HCT116 (cell line): ENCODE measurements at regions not wholly inside any gene's neighbourhood (a gene's known extent, or its start where the extent isn't known, plus 50 kb on each side); places are given as distances from the start of the nearest gene placed in this dataset.

Source experiments
- ATAC-seq: fragments of 200-7000 bp; cut with Tn5 transposase; 2 replicates; pipeline ENCODE4 v1.9.1; 2020; ENCODE audit warnings: mild to moderate bottlenecking, moderate library complexity
- BruUV-seq: library from RNA; stranded (reverse); fragments of 400-500 nt; replicated peaks from 2 replicates; lab custom pipeline; 2021; lab: Mats Ljungman, UMichigan
- CTCF ChIA-PET: fragments of 300-600 bp; sonication (Branson Sonifier 250); formaldehyde crosslinking; loops from one replicate; lab custom pipeline; 2021; ENCODE audit warnings: antibody characterized with exemption; lab: Charles Lee
- POLR2A ChIA-PET: fragments of 300-600, 350-600 bp; sonication (Branson Sonifier 250); formaldehyde crosslinking; loops from one replicate; lab custom pipeline; 2021; ENCODE audit warnings: antibody characterized with exemption; lab: Charles Lee
- RAD21 ChIA-PET, 2 experiments: fragments of 300-600 bp; sonication (Branson Sonifier 250); formaldehyde crosslinking; loops; one replicate each; lab custom pipeline; 2023; ENCODE audit warnings: low total read pairs in 2 of 2; ENCODE audit not compliant: uncharacterized antibody in 2 of 2, unreplicated experiment in 2 of 2, low non-redundant PET in 1 of 2; lab: Charles Lee
- DNase-seq: peaks from one replicate; pipeline ENCODE4 v3.0.0-alpha.2; 2010; ENCODE audit warnings: low read depth, low spot score
- H2AFZ ChIP-seq: fragments of 200-600 bp; shearing (Covaris generic), sonication (generic); 2 replicates; pipeline ENCODE4 v1.6.1; 2017; ENCODE audit warnings: low read depth, mixed run types, mixed read lengths, antibody characterized with exemption, low read length; ENCODE audit not compliant: poor library complexity, severe bottlenecking
- H3K27ac ChIP-seq: 2 replicates; pipeline ENCODE4 v1.5.1; 2012; ENCODE audit warnings: low read depth, low read length
- H3K27me3 ChIP-seq: fragments of 200-600 bp; sonication (generic); 2 replicates; pipeline ENCODE4 v1.6.1; 2016; ENCODE audit warnings: mixed run types, low read length, mixed read lengths; ENCODE audit not compliant: insufficient read depth
- H3K36me3 ChIP-seq, 2 experiments: fragments of 200-500 bp in 1 of 2; fragments of 200-600 bp in 1 of 2; sonication (Bioruptor generic) in 1 of 2; sonication (generic) in 1 of 2; 2 replicates each; pipeline versions ENCODE4 v1.5.1 to v1.6.1; 2014 to 2016; ENCODE audit warnings: low read length in 2 of 2, inconsistent platforms in 1 of 2, mixed read lengths in 1 of 2, mixed run types in 1 of 2; ENCODE audit not compliant: insufficient read depth in 2 of 2, control insufficient read depth in 1 of 2
- H3K4me1 ChIP-seq, 2 experiments: fragments of 200-600 bp in 1 of 2; sonication (generic) in 1 of 2; 2 replicates each; pipeline versions ENCODE4 v1.5.1 to v1.6.1; 2012 to 2017; ENCODE audit warnings: low read length in 2 of 2, inconsistent platforms in 1 of 2, mild to moderate bottlenecking in 1 of 2, mixed read lengths in 1 of 2, mixed run types in 1 of 2, moderate library complexity in 1 of 2; ENCODE audit not compliant: insufficient read depth in 2 of 2, control insufficient read depth in 1 of 2
- H3K4me2 ChIP-seq: fragments of 200-600 bp; sonication (generic); 2 replicates; pipeline ENCODE4 v1.6.1; 2017; ENCODE audit warnings: mixed run types, low read length, mixed read lengths
- H3K4me3 ChIP-seq, 2 experiments: fragments of 200-600 bp in 1 of 2; sonication (generic) in 1 of 2; replicated peaks in 1 of 2; 2 replicates each; pipeline ENCODE4 v1.5.1; 2011 to 2016; ENCODE audit warnings: low read length in 2 of 2, control low read depth in 1 of 2, low read depth in 1 of 2, mild to moderate bottlenecking in 1 of 2, mixed read lengths in 1 of 2, mixed run types in 1 of 2
- H3K79me2 ChIP-seq: fragments of 200-600 bp; sonication (generic); 2 replicates; pipeline ENCODE4 v1.6.1; 2017; ENCODE audit warnings: mild to moderate bottlenecking, mixed run types, low read length, moderate library complexity, mixed read lengths; ENCODE audit not compliant: insufficient read depth
- H3K9ac ChIP-seq: fragments of 200-600 bp; sonication (generic); 2 replicates; pipeline ENCODE4 v1.6.1; 2016; ENCODE audit warnings: low read length, mixed read lengths
- H3K9me2 ChIP-seq: fragments of 200-600 bp; sonication (generic), shearing (Covaris generic); 2 replicates; pipeline ENCODE4 v1.6.1; 2017; ENCODE audit warnings: mixed run types, mild to moderate bottlenecking, moderate library complexity; ENCODE audit not compliant: insufficient read depth
- H3K9me3 ChIP-seq, 2 experiments: fragments of 200-500 bp in 1 of 2; fragments of 200-600 bp in 1 of 2; sonication (Bioruptor generic) in 1 of 2; sonication (generic) in 1 of 2; 2 replicates each; pipeline ENCODE4 v1.6.1; 2014 to 2017; ENCODE audit warnings: low read length in 2 of 2, mixed read lengths in 2 of 2, inconsistent platforms in 1 of 2, low read depth in 1 of 2, mild to moderate bottlenecking in 1 of 2, mixed run types in 1 of 2, moderate library complexity in 1 of 2; ENCODE audit not compliant: control insufficient read depth in 1 of 2, insufficient read depth in 1 of 2
- H4K20me1 ChIP-seq: fragments of 200-600 bp; sonication (generic), shearing (Covaris generic); 2 replicates; pipeline ENCODE4 v1.6.1; 2017; ENCODE audit warnings: mixed run types, mild to moderate bottlenecking, moderate library complexity; ENCODE audit not compliant: insufficient read depth
- CBX3 ChIP-seq: IDR thresholded peaks from 2 replicates; pipeline ENCODE4 v1.6.1; 2012; ENCODE audit warnings: low read depth
- CEBPB ChIP-seq: IDR thresholded peaks from 2 replicates; pipeline ENCODE4 v1.6.1; 2012; ENCODE audit warnings: low read depth
- EZH2phosphoT487 ChIP-seq: fragments of 200-600 bp; IDR thresholded peaks from 2 replicates; pipeline ENCODE4 v1.6.1; 2018; ENCODE audit warnings: antibody characterized with exemption, borderline replicate concordance
- POLR2A ChIP-seq: IDR thresholded peaks from 2 replicates; pipeline ENCODE4 v1.7.0; 2011; ENCODE audit warnings: borderline replicate concordance; ENCODE audit not compliant: insufficient read depth, insufficient read length; ENCODE audit errors: extremely low read depth
- RAD21 ChIP-seq: IDR thresholded peaks from 2 replicates; pipeline ENCODE4 v1.6.1; 2012; ENCODE audit warnings: low read depth, mild to moderate bottlenecking
- SP1 ChIP-seq: IDR thresholded peaks from 2 replicates; pipeline ENCODE4 v1.6.1; 2012; ENCODE audit warnings: low read depth
- SRF ChIP-seq: IDR thresholded peaks from 2 replicates; pipeline ENCODE4 v1.6.1; 2012; ENCODE audit warnings: low read depth
- TCF7L2 ChIP-seq: IDR thresholded peaks from 2 replicates; pipeline ENCODE4 v1.7.0; 2011; ENCODE audit warnings: borderline replicate concordance, inconsistent platforms; ENCODE audit not compliant: insufficient read depth, insufficient read length; ENCODE audit errors: extremely low read depth
- ZFX ChIP-seq: fragments of 450-650 bp; IDR thresholded peaks from 2 replicates; pipeline ENCODE4 v1.6.1; 2017
- intact Hi-C: fragments of 100-400 bp; cut with micrococcal nuclease; formaldehyde crosslinking; loops from 2 replicates; pipeline ENCODE4 v1.10.0; 2022
- TF ChIP-seq, protein P1 (sequence below): IDR thresholded peaks from 2 replicates; pipeline ENCODE4 v1.6.1; 2012
- TF ChIP-seq, protein P2 (sequence below): IDR thresholded peaks from 2 replicates; pipeline ENCODE4 v1.6.1; 2011; ENCODE audit warnings: mild to moderate bottlenecking, low read length, moderate library complexity; ENCODE audit not compliant: insufficient replicate concordance; ENCODE audit errors: extremely low read depth
- TF ChIP-seq, protein P3 (sequence below): IDR thresholded peaks from 2 replicates; pipeline ENCODE4 v1.6.1; 2012; ENCODE audit warnings: low read depth

DNA sequence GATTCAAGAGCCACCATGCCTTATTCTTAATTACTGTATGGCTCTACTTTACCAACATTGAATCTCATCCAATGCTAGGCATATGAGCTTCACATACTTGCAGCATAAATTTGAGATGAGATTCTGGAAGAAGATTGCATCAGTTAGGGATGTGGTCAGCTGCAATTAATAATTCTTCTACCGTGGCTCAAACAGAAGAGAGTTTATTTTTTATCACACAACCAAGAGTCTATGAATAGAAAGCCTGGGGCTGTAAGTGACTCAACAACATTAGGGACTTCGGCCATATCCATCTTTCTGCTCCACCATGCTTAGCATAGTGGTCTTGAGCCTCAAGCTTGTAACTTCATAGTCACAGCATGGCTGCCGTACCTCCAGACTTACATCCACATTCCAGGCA lies 179.4 kb upstream of the IRX6 start:
- Histone ChIP-seq H3K4me3 (no peak overlapping the region), H3K9ac (no peak overlapping the region), H3K27ac (no peak overlapping the region), H3K9me3 (no peaks in the 10 kb centered on the region), H2AFZ (no peak overlapping the region), H3K4me1 (no peaks in the 10 kb centered on the region), H3K4me2 (no peak overlapping the region), H3K9me2 (no peaks in the 10 kb centered on the region), H3K36me3 (no peaks in the 10 kb centered on the region), H3K79me2 (no peaks in the 10 kb centered on the region), H4K20me1 (no peaks in the 10 kb centered on the region), H3K27me3 (peaks cover 36% of the 10 kb centered on the region; the same call in 1 of the 2 replicates)
- DNase-seq (no peak), ATAC-seq (no peak)
- no peak for TF ChIP-seq TCF7L2
- TF ChIP-seq, protein P1, sequence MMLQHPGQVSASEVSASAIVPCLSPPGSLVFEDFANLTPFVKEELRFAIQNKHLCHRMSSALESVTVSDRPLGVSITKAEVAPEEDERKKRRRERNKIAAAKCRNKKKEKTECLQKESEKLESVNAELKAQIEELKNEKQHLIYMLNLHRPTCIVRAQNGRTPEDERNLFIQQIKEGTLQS = no peak
- TF ChIP-seq SP1 = no peak
- no peak for TF ChIP-seq RAD21
- ChIA-PET RAD21 (no interaction called here), CTCF (no interaction called here), POLR2A (no interaction called here)
- intact Hi-C loops = no loop called here
- BruUV-seq = no TSS peak

DNA sequence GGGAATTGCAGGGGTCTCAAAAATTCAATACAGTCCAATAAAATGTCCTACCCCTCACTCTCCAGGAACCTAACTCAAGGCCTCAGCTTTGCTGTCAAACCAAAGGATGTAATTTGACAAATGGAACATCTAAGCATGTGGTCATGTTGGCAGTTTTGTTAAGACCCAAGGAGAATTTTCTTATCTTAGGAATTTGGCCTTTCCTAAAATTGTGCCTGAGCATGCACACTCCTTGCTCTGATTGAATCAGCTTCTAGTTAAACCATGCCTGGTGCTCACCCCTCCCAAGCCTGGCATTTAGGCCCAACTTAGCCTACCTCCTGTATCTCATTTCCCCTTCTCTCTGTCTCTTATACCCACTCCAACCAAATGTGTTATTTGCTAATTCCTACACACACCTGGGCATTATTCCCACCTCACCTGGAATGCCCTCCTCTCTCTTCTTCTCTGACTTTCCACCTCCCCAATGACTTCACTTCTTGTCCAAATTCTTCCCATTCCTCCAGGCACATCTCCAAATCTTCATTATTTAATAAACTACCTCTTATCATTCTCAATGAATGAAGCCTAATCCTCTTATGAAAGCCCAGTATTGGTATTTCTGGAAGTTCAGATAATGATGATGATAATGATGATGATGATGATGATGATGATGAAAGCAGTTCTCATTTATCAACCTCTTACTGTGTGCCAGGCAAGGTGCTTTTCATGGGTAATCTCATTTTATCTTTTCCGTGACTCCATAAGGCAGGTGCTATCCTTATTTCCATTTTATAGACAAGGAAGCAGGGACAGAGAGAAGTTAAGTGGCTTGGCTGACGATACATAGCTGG lies 178.0 kb upstream of the IRX6 start:
- POLR2A ChIA-PET = no interaction called here
- Histone ChIP-seq H3K9ac (no peak overlapping the region), H3K27me3 (peaks cover 31% of the 10 kb centered on the region; the same call in 1 of the 2 replicates), H2AFZ (no peak overlapping the region), H4K20me1 (no peaks in the 10 kb centered on the region), H3K4me1 (no peaks in the 10 kb centered on the region), H3K9me2 (no peaks in the 10 kb centered on the region), H3K27ac (no peak overlapping the region), H3K4me2 (no peak overlapping the region), H3K36me3 (no peaks in the 10 kb centered on the region), H3K79me2 (no peaks in the 10 kb centered on the region), H3K9me3 (no peaks in the 10 kb centered on the region), H3K4me3 (no peak overlapping the region)
- no peak for DNase-seq
- TF ChIP-seq, protein P2, sequence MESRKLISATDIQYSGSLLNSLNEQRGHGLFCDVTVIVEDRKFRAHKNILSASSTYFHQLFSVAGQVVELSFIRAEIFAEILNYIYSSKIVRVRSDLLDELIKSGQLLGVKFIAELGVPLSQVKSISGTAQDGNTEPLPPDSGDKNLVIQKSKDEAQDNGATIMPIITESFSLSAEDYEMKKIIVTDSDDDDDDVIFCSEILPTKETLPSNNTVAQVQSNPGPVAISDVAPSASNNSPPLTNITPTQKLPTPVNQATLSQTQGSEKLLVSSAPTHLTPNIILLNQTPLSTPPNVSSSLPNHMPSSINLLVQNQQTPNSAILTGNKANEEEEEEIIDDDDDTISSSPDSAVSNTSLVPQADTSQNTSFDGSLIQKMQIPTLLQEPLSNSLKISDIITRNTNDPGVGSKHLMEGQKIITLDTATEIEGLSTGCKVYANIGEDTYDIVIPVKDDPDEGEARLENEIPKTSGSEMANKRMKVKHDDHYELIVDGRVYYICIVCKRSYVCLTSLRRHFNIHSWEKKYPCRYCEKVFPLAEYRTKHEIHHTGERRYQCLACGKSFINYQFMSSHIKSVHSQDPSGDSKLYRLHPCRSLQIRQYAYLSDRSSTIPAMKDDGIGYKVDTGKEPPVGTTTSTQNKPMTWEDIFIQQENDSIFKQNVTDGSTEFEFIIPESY = no peak
- TF ChIP-seq SRF = no peak
- TF ChIP-seq EZH2phosphoT487 = no peak
- TF ChIP-seq TCF7L2 = no peak
- no peak for TF ChIP-seq ZFX
- TF ChIP-seq CBX3 = no peak
- TF ChIP-seq CEBPB = no peak
- TF ChIP-seq, protein P3, sequence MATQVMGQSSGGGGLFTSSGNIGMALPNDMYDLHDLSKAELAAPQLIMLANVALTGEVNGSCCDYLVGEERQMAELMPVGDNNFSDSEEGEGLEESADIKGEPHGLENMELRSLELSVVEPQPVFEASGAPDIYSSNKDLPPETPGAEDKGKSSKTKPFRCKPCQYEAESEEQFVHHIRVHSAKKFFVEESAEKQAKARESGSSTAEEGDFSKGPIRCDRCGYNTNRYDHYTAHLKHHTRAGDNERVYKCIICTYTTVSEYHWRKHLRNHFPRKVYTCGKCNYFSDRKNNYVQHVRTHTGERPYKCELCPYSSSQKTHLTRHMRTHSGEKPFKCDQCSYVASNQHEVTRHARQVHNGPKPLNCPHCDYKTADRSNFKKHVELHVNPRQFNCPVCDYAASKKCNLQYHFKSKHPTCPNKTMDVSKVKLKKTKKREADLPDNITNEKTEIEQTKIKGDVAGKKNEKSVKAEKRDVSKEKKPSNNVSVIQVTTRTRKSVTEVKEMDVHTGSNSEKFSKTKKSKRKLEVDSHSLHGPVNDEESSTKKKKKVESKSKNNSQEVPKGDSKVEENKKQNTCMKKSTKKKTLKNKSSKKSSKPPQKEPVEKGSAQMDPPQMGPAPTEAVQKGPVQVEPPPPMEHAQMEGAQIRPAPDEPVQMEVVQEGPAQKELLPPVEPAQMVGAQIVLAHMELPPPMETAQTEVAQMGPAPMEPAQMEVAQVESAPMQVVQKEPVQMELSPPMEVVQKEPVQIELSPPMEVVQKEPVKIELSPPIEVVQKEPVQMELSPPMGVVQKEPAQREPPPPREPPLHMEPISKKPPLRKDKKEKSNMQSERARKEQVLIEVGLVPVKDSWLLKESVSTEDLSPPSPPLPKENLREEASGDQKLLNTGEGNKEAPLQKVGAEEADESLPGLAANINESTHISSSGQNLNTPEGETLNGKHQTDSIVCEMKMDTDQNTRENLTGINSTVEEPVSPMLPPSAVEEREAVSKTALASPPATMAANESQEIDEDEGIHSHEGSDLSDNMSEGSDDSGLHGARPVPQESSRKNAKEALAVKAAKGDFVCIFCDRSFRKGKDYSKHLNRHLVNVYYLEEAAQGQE = no peak
- TF ChIP-seq POLR2A = no peak
- ATAC-seq = no peak
- CTCF ChIA-PET = no interaction called here
- intact Hi-C loops = no loop called here
- RAD21 ChIA-PET = no interaction called here
- BruUV-seq = no TSS peak
